ENCODE measurements at regions not wholly inside any gene's neighbourhood (a gene's known extent, or its start where the extent isn't known, plus 50 kb on each side); places are given as distances from the start of the nearest gene placed in this dataset.

DNA sequence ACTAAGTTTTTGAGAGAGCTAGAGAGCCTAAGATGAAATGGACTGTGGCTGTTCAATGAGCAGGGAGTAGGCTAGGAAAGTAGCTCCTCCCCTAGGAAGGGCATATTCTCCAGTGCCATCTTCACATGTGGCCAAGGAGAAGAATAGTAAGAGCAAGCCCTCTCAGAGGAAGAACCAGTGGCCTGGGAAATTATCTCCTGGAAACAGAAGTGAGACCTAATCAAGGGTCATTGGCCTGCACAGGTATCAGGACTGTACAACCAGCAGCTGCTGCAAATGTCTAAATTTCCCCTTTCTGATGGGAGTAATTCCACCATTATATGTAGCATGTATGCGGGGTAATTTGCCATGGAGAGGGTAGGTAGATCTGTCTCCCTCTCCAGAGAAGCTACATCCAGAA is 334.8 kb upstream of the RASGEF1B start (continued):
- TF ChIP-seq HDAC6 (IDR thresholded peaks at IDR 0.05; ENCODE audit: low read depth, low read length): no peak

DNA sequence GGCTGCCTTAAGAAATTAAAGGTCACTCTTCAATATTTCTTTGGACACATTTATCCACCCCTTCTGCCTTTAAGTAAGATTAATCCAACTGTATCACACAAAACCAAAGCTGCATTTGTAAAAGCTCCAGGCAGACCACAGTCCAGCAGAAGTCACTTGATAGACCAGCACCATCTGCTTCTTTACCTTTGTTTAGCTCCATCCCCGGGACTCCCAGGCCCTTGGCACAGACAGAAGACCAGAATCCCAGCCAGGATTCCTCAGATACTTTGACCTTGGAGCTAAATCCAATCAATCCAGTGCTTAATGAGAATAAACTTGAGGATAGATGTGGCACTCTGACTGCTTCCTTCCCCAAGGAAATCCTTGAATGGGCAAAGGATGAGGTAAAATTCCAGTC is 333.1 kb upstream of the RASGEF1B start:
- H3K27ac ChIP-seq (ENCODE audit: low read depth, low read length): no peak overlapping the region
- H3K27me3 ChIP-seq (replicated peaks in 1 of 4; ENCODE audit: control insufficient read depth in 3 of 4, extremely low read depth in 1 of 4, insufficient read depth in 3 of 4, low read length in 3 of 4): no peaks in the 10 kb centered on the region
- no peak overlapping the region for H3K4me2 ChIP-seq (ENCODE audit: insufficient read depth in 1 of 2, low read depth in 2 of 2, low read length in 2 of 2)
- no peaks in the 10 kb centered on the region for H3K36me3 ChIP-seq (ENCODE audit: control insufficient read depth in 2 of 4, insufficient read depth in 4 of 4, low read length in 3 of 4)
- no peak overlapping the region for H2AK5ac ChIP-seq (ENCODE audit: low read depth, low read length)
- H2BK15ac ChIP-seq (ENCODE audit: low read length): no peak overlapping the region
- 71% methylated on average over 1 of the region's 1 CpG; no CpG with 5 or more reads in 1 of the 2 experiments for WGBS, 2 experiments (ENCODE audit: extremely low coverage in 1 of 2, insufficient coverage in 1 of 2, insufficient read length in 1 of 2, insufficient replicate concordance in 2 of 2, low coverage in 1 of 2, low lambda C conversion rate in 2 of 2, missing lambda C conversion rate in 1 of 2)
- H3K56ac ChIP-seq (replicated peaks; ENCODE audit: insufficient read length, low read depth, low read length): no peak overlapping the region
- FAIRE-seq (no peak), DNase-seq (ENCODE audit: low read depth in 1 of 2, low spot score in 2 of 2) (no peak)
- H3K79me2 ChIP-seq (ENCODE audit: control insufficient read depth in 1 of 2, insufficient read depth in 2 of 2, low read length in 2 of 2): no peaks in the 10 kb centered on the region
- H3K79me1 ChIP-seq (ENCODE audit: low read depth, low read length): no peaks in the 10 kb centered on the region
- peaks cover 0 to 6% of the 10 kb centered on the region in 2 experiments; a peak in 1 of 4 replicates for H3K9me3 ChIP-seq (ENCODE audit: insufficient read depth in 2 of 2, low read depth in 1 of 2, low read length in 1 of 2)
- H4K5ac ChIP-seq (ENCODE audit: insufficient read length, low read depth, low read length): no peak overlapping the region
- H3K4me3 ChIP-seq (ENCODE audit: extremely low read depth in 1 of 4, insufficient read depth in 2 of 4, low read depth in 3 of 4, low read length in 4 of 4): no peak overlapping the region
- H2AFZ ChIP-seq (ENCODE audit: low read length): no peak overlapping the region
- no peak overlapping the region for H3K9ac ChIP-seq (replicated peaks in 1 of 4; ENCODE audit: extremely low read depth in 1 of 4, low read depth in 3 of 4, low read length in 3 of 4)
- H2BK120ac ChIP-seq (replicated peaks; ENCODE audit: low read depth, low read length): no peak overlapping the region
- H3K4ac ChIP-seq (replicated peaks; ENCODE audit: insufficient read length, low read depth, low read length): no peak overlapping the region
- no peak overlapping the region for H3K14ac ChIP-seq (ENCODE audit: insufficient read length)
- H2BK5ac ChIP-seq (ENCODE audit: low read depth, low read length): no peak overlapping the region
- no peak overlapping the region for H3K18ac ChIP-seq (ENCODE audit: extremely low read depth, low read length)
- TF ChIP-seq GTF2F1 (IDR thresholded peaks at IDR 0.05; ENCODE audit: borderline replicate concordance, low read depth, low read length): no peak
- no peak for TF ChIP-seq KDM4A (IDR thresholded peaks at IDR 0.05; ENCODE audit: low read depth, low read length, severe bottlenecking)
- no peak for TF ChIP-seq POU5F1 (IDR thresholded peaks at IDR 0.05; ENCODE audit: low read depth, low read length)
- no peak for TF ChIP-seq TEAD4 (IDR thresholded peaks at IDR 0.05; ENCODE audit: low read depth, low read length)
- no peak for TF ChIP-seq SIN3A (conservative IDR thresholded peaks at IDR 0.05 in 1 of 2, IDR thresholded peaks at IDR 0.05 in 1 of 2; ENCODE audit: low read depth in 1 of 2, low read length in 2 of 2)
- TF ChIP-seq, protein P1, sequence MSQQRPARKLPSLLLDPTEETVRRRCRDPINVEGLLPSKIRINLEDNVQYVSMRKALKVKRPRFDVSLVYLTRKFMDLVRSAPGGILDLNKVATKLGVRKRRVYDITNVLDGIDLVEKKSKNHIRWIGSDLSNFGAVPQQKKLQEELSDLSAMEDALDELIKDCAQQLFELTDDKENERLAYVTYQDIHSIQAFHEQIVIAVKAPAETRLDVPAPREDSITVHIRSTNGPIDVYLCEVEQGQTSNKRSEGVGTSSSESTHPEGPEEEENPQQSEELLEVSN (IDR thresholded peaks at IDR 0.05): no peak
- H3K4me1 ChIP-seq (replicated peaks in 1 of 4; ENCODE audit: control insufficient read depth in 3 of 4, insufficient read depth in 4 of 4, low read length in 3 of 4): no peaks in the 10 kb centered on the region
- CTCF ChIA-PET (ENCODE audit: partially characterized antibody): interaction anchor here (1.3 kb wide), 1 partner anchor 40 kb away, joined by 3 read pairs; no protein-coding TSS in a partner anchor
- H4K8ac ChIP-seq (ENCODE audit: extremely low read depth, insufficient read depth, low read length): no peak overlapping the region
- H4K91ac ChIP-seq (replicated peaks; ENCODE audit: insufficient read length, low read length): no peak overlapping the region
- POLR2A ChIA-PET (ENCODE audit: partially characterized antibody): no interaction called here
- no peak overlapping the region for H2BK12ac ChIP-seq (ENCODE audit: low read depth, low read length)
- no peak overlapping the region for H3K23ac ChIP-seq (ENCODE audit: insufficient read length)
- no peak overlapping the region for H2BK20ac ChIP-seq (ENCODE audit: low read length)
- H3K23me2 ChIP-seq (ENCODE audit: low read depth, low read length): no peaks in the 10 kb centered on the region
- H4K20me1 ChIP-seq (replicated peaks in 1 of 2; ENCODE audit: control insufficient read depth in 1 of 2, insufficient read depth in 2 of 2, low read length in 2 of 2): no peaks in the 10 kb centered on the region

Data from H1 (cell line).